ENCODE measurements at regions not wholly inside any gene's neighbourhood (a gene's known extent, or its start where the extent isn't known, plus 50 kb on each side); places are given as distances from the start of the nearest gene placed in this dataset.

DNA sequence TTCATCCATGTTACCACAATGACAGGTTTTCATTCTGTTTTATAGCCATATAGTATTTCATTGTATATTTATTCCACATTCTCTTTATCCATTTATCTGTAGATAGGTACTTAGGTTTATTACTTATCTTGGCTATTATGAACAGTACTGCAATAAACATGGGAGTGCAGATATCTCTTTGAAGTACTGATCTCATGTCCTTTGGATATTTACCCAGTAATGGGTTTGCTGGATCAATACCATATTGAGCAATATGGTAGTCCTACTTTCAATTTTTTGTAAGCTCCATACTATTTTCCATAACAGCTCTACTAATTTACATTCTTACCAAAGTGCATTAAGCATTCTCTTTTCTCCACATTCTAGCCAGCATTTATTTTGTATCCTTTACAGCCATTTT is 235.8 kb upstream of the ALG10 start:
- no peaks in the 10 kb centered on the region for H3K36me3 ChIP-seq
- ATAC-seq (peak; percentile 54 to 80 (median 68)), DNase-seq (no peak)
- no peak overlapping the region for H3K27ac ChIP-seq
- H3K27me3 ChIP-seq, result no peaks in the 10 kb centered on the region
- H3K9me3 ChIP-seq, result no peaks in the 10 kb centered on the region
- peaks cover 0 to 11% (median 2%) of the 10 kb centered on the region in 4 donors for H3K4me1 ChIP-seq
- intact Hi-C loops (cut with DNase I), result no loop called here
- TF ChIP-seq POLR2A (IDR thresholded peaks at IDR 0.05), result no peak
- TF ChIP-seq, protein P1, sequence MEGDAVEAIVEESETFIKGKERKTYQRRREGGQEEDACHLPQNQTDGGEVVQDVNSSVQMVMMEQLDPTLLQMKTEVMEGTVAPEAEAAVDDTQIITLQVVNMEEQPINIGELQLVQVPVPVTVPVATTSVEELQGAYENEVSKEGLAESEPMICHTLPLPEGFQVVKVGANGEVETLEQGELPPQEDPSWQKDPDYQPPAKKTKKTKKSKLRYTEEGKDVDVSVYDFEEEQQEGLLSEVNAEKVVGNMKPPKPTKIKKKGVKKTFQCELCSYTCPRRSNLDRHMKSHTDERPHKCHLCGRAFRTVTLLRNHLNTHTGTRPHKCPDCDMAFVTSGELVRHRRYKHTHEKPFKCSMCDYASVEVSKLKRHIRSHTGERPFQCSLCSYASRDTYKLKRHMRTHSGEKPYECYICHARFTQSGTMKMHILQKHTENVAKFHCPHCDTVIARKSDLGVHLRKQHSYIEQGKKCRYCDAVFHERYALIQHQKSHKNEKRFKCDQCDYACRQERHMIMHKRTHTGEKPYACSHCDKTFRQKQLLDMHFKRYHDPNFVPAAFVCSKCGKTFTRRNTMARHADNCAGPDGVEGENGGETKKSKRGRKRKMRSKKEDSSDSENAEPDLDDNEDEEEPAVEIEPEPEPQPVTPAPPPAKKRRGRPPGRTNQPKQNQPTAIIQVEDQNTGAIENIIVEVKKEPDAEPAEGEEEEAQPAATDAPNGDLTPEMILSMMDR (IDR thresholded peaks at IDR 0.05), result no peak
- H3K4me3 ChIP-seq, result no peak overlapping the region

DNA sequence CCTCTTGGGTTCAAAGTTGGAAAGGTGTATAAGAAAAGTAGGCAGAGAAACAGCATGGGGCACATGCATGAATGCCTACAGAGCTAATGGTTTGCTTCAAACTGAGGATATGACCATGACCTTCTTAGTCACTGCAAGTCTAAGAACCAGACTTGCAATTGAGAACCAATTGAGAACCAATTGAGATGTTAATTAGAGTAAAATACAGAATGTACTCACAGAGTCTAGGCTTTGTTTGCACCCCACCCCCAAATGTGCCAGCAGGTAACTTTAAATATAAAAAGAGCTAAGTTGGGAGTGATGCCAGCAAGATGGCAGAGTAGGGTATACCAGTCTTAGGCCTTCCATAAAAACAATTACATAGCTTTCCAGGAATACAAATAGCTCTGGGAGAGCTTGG is 227.3 kb upstream of the ALG10 start:
- TF ChIP-seq POLR2A (IDR thresholded peaks at IDR 0.05), result no peak
- TF ChIP-seq, protein P1 (IDR thresholded peaks at IDR 0.05), result no peak
- ATAC-seq (no peak), DNase-seq (no peak)
- no peaks in the 10 kb centered on the region for H3K9me3 ChIP-seq
- H3K36me3 ChIP-seq, result no peaks in the 10 kb centered on the region
- intact Hi-C loops (cut with DNase I), result no loop called here
- no peak overlapping the region for H3K4me3 ChIP-seq
- no peaks in the 10 kb centered on the region for H3K4me1 ChIP-seq
- no peaks in the 10 kb centered on the region for H3K27me3 ChIP-seq
- H3K27ac ChIP-seq, result no peak overlapping the region

DNA sequence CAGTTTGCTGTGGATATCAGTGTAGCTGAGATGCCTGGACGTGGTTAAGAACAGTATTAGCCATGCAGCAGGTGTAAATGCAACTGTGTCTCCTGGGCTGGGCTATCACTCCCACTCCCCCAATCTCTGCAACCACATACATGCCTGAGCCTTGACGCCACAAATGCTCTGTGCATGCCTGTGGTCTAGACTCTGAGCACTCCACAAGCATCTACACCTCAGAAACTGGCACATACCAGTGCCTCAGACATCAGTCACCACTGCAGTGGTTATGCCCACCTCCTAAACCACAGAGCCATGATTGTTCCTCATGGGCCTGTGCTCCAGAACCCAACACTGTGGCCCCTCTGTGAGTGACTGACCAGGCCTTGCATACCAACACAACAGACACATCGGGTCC is 226.8 kb upstream of the ALG10 start:
- H3K4me3 ChIP-seq, result no peak overlapping the region
- no peaks in the 10 kb centered on the region for H3K27me3 ChIP-seq
- no peak for ATAC-seq
- intact Hi-C loops (cut with DNase I), result no loop called here
- H3K4me1 ChIP-seq, result no peaks in the 10 kb centered on the region
- H3K9me3 ChIP-seq, result no peaks in the 10 kb centered on the region
- 53% methylated on average over 3 of the region's 3 CpGs for WGBS (ENCODE audit: insufficient coverage, low coverage, low lambda C conversion rate, missing lambda C conversion rate)
- H3K36me3 ChIP-seq, result no peaks in the 10 kb centered on the region
- no peak for DNase-seq
- TF ChIP-seq, protein P1 (IDR thresholded peaks at IDR 0.05), result no peak
- H3K27ac ChIP-seq, result no peak overlapping the region

DNA sequence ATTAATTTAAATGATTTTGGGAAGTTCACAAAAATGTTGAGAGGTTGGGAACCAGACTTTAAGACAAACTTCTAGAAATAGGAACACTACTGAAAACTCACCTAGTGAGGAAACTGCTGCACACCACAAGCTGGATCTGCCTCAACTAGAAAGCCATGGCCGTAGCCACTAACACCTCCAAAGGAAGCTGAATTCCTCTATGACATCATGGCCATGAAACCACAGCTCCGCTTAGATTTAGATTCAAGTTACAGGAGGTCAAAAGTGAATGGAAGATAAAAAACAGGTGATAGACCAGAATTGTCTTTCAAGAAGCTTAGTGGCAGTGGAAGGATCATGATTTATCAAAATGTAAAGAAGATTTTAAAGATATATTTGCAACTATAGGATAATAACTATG is 208.8 kb upstream of the ALG10 start:
- Histone ChIP-seq H3K36me3 (no peaks in the 10 kb centered on the region), H3K9me3 (no peaks in the 10 kb centered on the region), H3K27ac (no peak overlapping the region), H3K4me1 (no peaks in the 10 kb centered on the region), H3K4me3 (no peak overlapping the region), H3K27me3 (no peaks in the 10 kb centered on the region)
- 54% methylated on average over 2 of the region's 2 CpGs for WGBS (ENCODE audit: insufficient coverage, low coverage, low lambda C conversion rate, missing lambda C conversion rate)
- ATAC-seq (no peak), DNase-seq (no peak)
- TF ChIP-seq, protein P1 (IDR thresholded peaks at IDR 0.05), result no peak
- no peak for TF ChIP-seq POLR2A (IDR thresholded peaks at IDR 0.05)
- intact Hi-C loops (cut with DNase I), result no loop called here

DNA sequence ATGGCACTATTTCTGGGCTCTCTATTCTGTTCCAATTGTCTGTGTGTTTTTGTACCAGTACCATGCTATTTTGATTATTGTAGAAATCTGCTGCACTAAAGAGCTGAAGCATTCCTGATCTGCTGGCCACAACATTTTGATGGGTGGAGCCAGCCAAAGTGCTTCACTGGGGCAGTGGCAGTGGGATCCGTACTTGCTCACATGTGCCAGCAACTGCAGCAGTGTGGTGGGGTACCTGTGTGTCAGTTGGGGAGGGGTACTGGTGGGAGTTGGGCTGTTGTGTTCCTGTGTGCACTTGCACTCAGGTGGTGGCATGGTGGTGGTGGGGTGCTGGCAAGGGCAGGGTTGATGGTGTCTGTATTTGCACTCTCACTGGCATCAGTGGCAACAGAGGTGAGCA is 204.6 kb upstream of the ALG10 start:
- DNase-seq (no peak), ATAC-seq (no peak)
- Histone ChIP-seq H3K9me3 (no peaks in the 10 kb centered on the region), H3K36me3 (no peaks in the 10 kb centered on the region), H3K27me3 (no peaks in the 10 kb centered on the region), H3K27ac (no peak overlapping the region), H3K4me1 (no peaks in the 10 kb centered on the region), H3K4me3 (no peak overlapping the region)
- intact Hi-C loops (cut with DNase I), result no loop called here
- TF ChIP-seq, protein P1 (IDR thresholded peaks at IDR 0.05), result no peak
- TF ChIP-seq POLR2A (IDR thresholded peaks at IDR 0.05), result no peak
- 60% methylated on average over 1 of the region's 1 CpG for WGBS (ENCODE audit: insufficient coverage, low coverage, low lambda C conversion rate, missing lambda C conversion rate)
